ENCODE measurements at regions not wholly inside any gene's neighbourhood (a gene's known extent, or its start where the extent isn't known, plus 50 kb on each side); places are given as distances from the start of the nearest gene placed in this dataset.
"Not testable (repeated sequence)": the region's sequence is repeated elsewhere in the genome, so short reads cannot be mapped to it uniquely, and the experiment has no call there.

- not testable (repeated sequence) for DNase-seq
These were observed 71.9 kb upstream of the PRR23C start for GRCh38 chr3:139116631-139117030.

- DNase-seq: no peak
These were observed 72.5 kb upstream of the PRR23C start for GRCh38 chr3:139117136-139117675.

GRCh38 chr3:139117883-139118760 is 73.4 kb upstream of the PRR23C start:
- no peak for DNase-seq

GRCh38 chr3:139118835-139119234 is 74.1 kb upstream of the PRR23C start:
- no peak for DNase-seq

- DNase-seq: no peak
These were observed 74.8 kb upstream of the PRR23C start for GRCh38 chr3:139119331-139120025.

DNA sequence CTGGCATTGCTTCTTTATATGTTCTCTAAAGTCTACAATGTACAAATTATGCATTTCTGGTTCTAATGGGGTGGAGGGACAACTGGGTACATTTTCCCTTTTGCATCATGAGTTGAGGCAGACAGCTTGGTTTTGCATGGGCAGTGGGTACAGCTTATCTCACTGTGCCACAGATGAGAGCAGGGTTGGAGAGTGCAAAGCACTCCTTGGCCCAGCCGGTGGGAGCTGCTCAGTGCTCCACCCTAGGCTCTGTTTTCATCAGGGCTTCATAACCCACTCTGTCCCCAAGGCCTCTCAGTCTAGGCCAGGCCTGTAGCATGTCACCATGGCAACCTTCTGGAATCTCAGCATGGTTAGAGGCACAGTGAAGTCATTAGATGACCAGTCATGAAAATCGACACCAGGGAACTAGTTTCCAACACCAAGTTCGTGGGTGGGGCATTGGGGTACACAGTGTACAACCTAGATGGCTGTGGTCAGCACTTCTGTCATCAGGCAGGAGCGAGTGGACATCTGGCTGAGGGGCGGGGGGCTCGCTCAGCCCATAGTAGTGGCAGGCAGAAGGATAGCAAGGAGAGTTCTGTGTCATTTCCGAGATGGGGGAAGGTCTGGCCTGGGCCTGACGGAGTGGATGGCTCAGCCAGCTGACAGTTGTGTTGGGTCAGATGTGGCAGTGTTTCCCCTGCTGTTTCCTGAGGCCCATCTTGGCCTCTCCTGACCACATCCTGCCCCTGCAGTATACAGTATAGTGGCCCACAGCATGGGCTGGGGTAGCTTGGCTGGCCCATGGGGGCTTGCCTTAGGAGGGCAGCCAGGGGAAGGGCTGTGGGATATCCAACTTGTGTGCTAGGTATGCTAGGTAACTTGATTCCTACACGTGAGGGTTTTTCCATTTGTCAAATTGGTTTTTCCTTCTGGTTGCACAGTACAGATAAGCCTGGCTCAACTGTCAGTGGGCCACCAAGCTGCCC is 75.7 kb upstream of the PRR23C start:
- no peak for DNase-seq

DNA sequence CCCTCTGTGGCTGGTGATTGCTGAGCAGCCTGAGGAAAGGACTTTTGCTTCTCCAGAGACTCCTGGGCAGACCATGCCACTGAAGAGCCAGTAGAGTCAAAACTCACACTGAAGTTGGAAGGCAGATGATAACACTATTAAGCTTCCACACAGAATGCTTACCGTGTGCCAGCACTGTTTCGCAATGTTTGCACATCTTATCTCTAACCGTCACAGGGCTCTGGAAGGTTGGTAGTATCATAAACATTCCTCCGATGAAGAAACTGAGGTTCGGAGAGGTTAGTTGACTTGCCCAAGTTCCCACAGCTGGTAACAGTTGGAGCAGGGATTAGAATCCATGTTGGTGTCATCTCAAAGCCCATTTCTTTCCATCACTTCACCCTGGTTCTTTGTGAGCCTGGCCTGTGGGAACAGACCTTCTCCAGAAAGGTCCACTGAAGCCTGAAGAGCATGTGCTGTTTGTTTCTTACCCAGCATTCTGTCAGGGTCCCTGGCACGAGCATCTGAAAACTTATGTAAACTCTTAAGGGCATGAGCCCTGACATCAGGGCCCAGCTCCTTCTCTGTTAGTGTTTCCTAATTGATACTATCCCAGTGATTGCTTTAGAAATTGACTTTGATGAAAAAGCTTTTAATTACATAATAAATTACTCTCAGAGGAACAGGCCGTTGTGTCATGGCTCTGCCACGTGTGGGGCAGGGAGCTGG is 77.0 kb upstream of the PRR23C start:
- no peak for DNase-seq

- no peak for DNase-seq
These were observed 77.5 kb upstream of the PRR23C start for GRCh38 chr3:139122221-139122581.

- DNase-seq: no peak
These were observed 77.9 kb upstream of the PRR23C start for GRCh38 chr3:139122612-139123011.

DNA sequence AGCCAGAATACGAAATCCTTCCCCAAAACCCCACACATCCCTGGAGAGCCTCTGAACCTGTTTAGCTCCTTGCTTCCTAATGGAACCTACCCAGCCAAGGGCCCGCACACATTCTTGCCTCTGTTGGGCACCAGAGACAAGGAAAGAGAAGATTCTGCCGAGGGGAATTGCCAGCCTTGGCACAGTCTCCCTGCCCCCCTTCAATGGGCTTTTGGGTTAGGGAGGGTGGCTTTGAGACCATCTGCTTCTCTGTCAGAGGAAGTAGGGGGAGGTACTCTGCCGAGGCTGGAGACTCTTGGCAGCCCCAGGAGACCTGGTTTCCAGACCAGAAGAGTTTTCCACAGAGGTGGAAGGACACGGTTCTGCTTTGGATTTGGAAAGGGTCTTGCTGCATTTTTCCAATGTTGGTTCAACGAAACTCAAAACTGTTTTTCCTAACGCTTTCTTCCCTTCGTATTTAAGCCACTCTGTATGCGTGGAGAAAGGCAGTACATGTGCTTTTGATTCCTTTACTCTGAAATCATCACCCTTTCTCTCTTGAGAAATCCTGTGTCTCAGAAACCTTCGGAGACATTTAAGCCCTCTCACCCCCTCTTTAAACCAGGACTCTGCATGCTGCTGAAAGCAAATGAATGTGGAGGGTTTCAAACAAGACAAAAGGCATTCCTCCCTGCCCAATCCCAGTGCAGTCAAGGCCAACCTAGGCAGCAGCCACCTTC is 78.8 kb upstream of the PRR23C start:
- no peak for DNase-seq

DNA sequence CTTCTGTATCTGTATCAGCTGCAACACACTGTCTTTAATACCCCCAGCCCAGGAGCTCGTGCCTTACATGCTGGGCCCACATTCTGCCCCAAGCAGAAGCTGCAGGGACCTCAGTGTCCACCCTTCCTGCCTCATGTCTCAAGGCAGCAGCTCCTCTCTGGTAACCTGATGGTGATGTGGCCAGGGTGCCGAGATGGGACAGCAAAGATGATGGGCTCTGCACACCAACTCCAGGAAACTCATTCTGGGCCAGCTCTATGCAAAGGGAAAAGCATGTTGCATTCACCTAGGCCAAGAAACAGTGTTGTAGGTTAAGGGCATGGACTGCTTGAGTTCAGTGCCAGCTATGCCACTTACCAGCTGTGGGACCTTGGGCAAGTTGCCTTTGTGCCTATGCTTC is 79.5 kb upstream of the PRR23C start:
- DNase-seq: no peak

DNA sequence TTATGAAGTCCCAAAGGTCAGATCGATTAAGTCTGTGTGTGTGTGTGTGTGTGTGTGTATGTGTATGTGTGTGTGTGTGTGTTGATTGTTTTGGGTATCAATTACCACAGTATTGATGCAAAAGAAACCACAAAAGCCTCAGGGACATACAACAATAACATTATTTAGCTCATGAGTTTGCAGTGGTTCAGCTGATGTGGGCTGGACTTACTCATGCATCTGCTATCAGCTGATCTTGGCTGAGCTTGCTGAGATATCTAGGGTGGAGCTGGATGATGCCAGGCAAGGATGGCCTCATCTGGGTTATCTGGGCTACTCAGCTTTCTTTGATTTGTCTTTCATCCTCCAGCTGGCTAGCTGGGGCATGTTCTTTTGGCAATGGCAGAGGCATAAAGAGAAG is 82.4 kb upstream of the PRR23C start:
- DNase-seq: no peak

DNA sequence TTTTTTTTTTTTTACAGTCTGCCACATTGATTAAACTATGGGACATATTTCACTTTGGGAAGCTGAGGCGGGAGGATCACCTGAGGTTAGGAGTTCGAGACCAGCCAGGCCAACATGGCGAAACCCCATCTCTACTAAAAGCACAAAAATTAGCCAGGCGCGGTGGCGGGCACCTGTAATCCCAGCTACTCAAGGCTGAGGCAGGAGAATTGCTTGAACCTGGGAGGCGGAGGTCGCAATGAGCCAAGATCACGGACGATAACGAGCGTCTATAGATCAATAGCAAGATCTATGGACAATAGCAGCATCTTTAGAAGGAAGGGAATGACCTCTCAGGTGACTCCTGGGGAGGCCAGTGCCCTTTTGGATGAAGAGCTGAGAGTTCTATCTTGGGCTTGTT is 82.9 kb upstream of the PRR23C start:
- DNase-seq: not testable (repeated sequence)

- no peak for DNase-seq
These were observed 84.1 kb upstream of the PRR23C start for GRCh38 chr3:139128803-139129202.

- no peak for DNase-seq
These were observed 85.2 kb upstream of the PRR23C start for GRCh38 chr3:139129892-139130291.

DNA sequence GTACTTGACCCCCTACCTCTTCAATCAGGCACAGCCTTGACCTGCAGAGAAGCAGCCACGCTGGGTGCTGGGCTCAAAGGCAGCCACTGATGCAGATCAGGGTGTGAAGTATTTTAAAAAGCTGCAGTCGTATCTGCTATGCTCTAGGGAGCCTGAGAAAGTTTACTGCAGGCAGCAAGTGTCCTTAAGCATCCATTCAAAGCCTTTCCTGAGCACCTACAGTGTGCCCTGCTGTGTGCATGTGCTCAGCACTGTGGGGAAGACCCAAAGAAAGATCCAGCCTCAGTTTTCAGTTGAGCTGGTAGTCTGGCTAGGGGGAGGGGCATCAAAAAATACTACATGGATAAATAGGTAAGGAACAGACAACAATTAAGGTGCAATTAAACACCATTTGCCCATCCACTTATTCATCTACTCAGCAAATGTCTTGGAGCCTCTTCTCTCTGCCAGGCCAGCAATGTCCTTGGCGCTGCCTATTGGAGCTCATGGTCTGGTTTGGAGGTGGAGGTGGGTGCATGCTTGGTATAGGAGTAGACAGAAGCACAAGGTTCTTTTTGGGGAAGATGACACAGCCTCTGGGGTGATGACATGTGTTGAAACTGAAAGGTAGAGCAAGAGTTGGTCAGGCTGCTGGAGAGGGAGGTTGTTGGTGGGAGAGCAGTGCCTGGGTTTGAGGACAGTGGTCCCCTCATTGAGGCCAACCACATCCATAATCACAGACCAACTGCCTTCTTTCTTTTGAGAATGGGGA is 85.9 kb upstream of the PRR23C start:
- DNase-seq: no peak

GRCh38 chr3:139131951-139132350 is 87.3 kb upstream of the PRR23C start:
- DNase-seq: no peak

DNA sequence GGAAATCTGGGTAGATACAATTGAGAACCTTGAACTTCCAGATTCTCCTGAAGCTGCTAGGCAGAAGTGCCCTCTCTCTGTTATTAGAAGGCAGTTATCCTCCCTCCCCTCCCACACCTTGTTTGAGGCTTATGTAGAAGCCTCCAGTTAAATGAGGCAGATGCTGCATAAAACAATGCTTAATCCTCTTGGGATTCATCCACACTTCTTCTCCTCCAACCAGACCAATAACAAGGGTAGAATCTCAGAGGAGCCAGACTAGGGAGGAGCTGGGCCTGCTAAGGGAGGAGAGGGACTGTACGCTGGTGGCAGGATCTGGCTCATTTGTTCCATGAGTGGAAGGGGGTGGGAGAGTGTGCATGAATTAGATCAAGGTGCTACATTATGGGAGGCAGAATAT is 88.3 kb upstream of the PRR23C start:
- no peak for DNase-seq

- no peak for DNase-seq
These were observed 90.1 kb upstream of the PRR23C start for GRCh38 chr3:139134678-139135372.

GRCh38 chr3:139135657-139136056 is 91.0 kb upstream of the PRR23C start:
- DNase-seq: no peak

All from stimulated activated CD4-positive, alpha-beta T cell treated with anti-CD3 and anti-CD28 coated beads, Interleukin-4, amount 100 ng/mL, for 24 hours (primary cell).